ENCODE measurements at regions not wholly inside any gene's neighbourhood (a gene's known extent, or its start where the extent isn't known, plus 50 kb on each side); places are given as distances from the start of the nearest gene placed in this dataset.

- H3K27ac ChIP-seq (ENCODE audit: low read depth in 1 of 2, low read length in 2 of 2): no peak overlapping the region
- no peak overlapping the region for H3K9ac ChIP-seq (ENCODE audit: low read depth in 1 of 2, low read length in 2 of 2)
- H3K9me3 ChIP-seq (ENCODE audit: control insufficient read depth in 4 of 4, low read length in 3 of 4): no peaks in the 10 kb centered on the region
- TF ChIP-seq REST (IDR thresholded peaks at IDR 0.05) (no peak), EGR1 (IDR thresholded peaks at IDR 0.05; ENCODE audit: low read depth in 2 of 2) (no peak), HNF4A (conservative IDR thresholded peaks at IDR 0.05) (no peak), YY1 (IDR thresholded peaks at IDR 0.05) (no peak), GABPA (IDR thresholded peaks at IDR 0.05 in 1 of 2, conservative IDR thresholded peaks at IDR 0.05 in 1 of 2) (no peak), CTCF (IDR thresholded peaks at IDR 0.05; ENCODE audit: low read depth, low read length, missing input control) (no peak)
- no peak for DNase-seq (ENCODE audit: low spot score)
- no peaks in the 10 kb centered on the region for H3K36me3 ChIP-seq (ENCODE audit: control insufficient read depth in 4 of 4, insufficient read depth in 3 of 4, low read depth in 1 of 4, low read length in 3 of 4)
- 83% methylated on average over 32 of the region's 32 CpGs for WGBS
- H3K4me3 ChIP-seq (ENCODE audit: low read depth in 1 of 3, low read length in 3 of 3): no peak overlapping the region
- H3K27me3 ChIP-seq (ENCODE audit: control insufficient read depth in 4 of 4, insufficient read depth in 4 of 4, low read length in 3 of 4): no peaks in the 10 kb centered on the region
- H3K4me1 ChIP-seq (ENCODE audit: control insufficient read depth in 4 of 4, insufficient read depth in 4 of 4, low read length in 3 of 4): no peaks in the 10 kb centered on the region
Measured at GRCh38 chr7:156039971-156040677, 227.9 kb upstream of the SHH start.

- Histone ChIP-seq H3K4me1 (ENCODE audit: control insufficient read depth in 4 of 4, insufficient read depth in 4 of 4, low read length in 3 of 4) (no peaks in the 10 kb centered on the region), H3K36me3 (ENCODE audit: control insufficient read depth in 4 of 4, insufficient read depth in 3 of 4, low read depth in 1 of 4, low read length in 3 of 4) (no peaks in the 10 kb centered on the region), H3K27me3 (ENCODE audit: control insufficient read depth in 4 of 4, insufficient read depth in 4 of 4, low read length in 3 of 4) (no peaks in the 10 kb centered on the region), H3K4me3 (ENCODE audit: low read depth in 1 of 3, low read length in 3 of 3) (no peak overlapping the region), H3K9ac (ENCODE audit: low read depth in 1 of 2, low read length in 2 of 2) (no peak overlapping the region), H3K9me3 (ENCODE audit: control insufficient read depth in 4 of 4, low read length in 3 of 4) (no peaks in the 10 kb centered on the region), H3K27ac (ENCODE audit: low read depth in 1 of 2, low read length in 2 of 2) (no peak overlapping the region)
- WGBS: 89% methylated on average over 10 of the region's 10 CpGs
- DNase-seq (ENCODE audit: low spot score): no peak
- TF ChIP-seq FOXA1 (IDR thresholded peaks at IDR 0.05): no peak
- no peak for TF ChIP-seq YY1 (IDR thresholded peaks at IDR 0.05)
- no peak for TF ChIP-seq RAD21 (IDR thresholded peaks at IDR 0.05)
- TF ChIP-seq EGR1 (IDR thresholded peaks at IDR 0.05; ENCODE audit: low read depth in 2 of 2): no peak
- no peak for TF ChIP-seq REST (IDR thresholded peaks at IDR 0.05)
- no peak for TF ChIP-seq SP1 (IDR thresholded peaks at IDR 0.05)
- no peak for TF ChIP-seq ATF3 (IDR thresholded peaks at IDR 0.05)
- no peak for TF ChIP-seq ZBTB33 (IDR thresholded peaks at IDR 0.05)
- no peak for TF ChIP-seq FOXA2 (IDR thresholded peaks at IDR 0.05)
Measured at GRCh38 chr7:156039194-156039593, 226.9 kb upstream of the SHH start.
